Ishikawa (cell line): ENCODE measurements at regions not wholly inside any gene's neighbourhood (a gene's known extent, or its start where the extent isn't known, plus 50 kb on each side); places are given as distances from the start of the nearest gene placed in this dataset.

Source experiments
- CEBPB ChIP-seq: IDR thresholded peaks from 2 replicates; pipeline ENCODE4 v1.6.1; 2012
- EP300 ChIP-seq: IDR thresholded peaks from 2 replicates; pipeline ENCODE4 v1.6.1; 2012; ENCODE audit warnings: borderline replicate concordance
- FOXM1 ChIP-seq: IDR thresholded peaks from 2 replicates; pipeline ENCODE4 v1.6.1; 2012; ENCODE audit warnings: low read depth, borderline replicate concordance
- MAX ChIP-seq: IDR thresholded peaks from 2 replicates; pipeline ENCODE4 v1.6.1; 2012
- NFIC ChIP-seq: IDR thresholded peaks from 2 replicates; pipeline ENCODE4 v1.6.1; 2012
- RAD21 ChIP-seq: IDR thresholded peaks from 2 replicates; pipeline ENCODE4 v1.6.1; 2012; ENCODE audit warnings: low read depth
- REST ChIP-seq: IDR thresholded peaks from 2 replicates; pipeline ENCODE4 v1.6.1; 2012; ENCODE audit warnings: low read depth, mild to moderate bottlenecking
- TAF1 ChIP-seq: IDR thresholded peaks from 2 replicates; pipeline ENCODE4 v1.6.1; 2012; ENCODE audit warnings: low read depth, mild to moderate bottlenecking
- YY1 ChIP-seq: IDR thresholded peaks from 2 replicates; pipeline ENCODE4 v1.6.1; 2012; ENCODE audit warnings: low read depth

- TF ChIP-seq EP300 (no peak), REST (no peak), CEBPB (no peak), YY1 (no peak), FOXM1 (no peak), NFIC (no peak), MAX (no peak), TAF1 (no peak), RAD21 (no peak)
Observed at GRCh38 chr4:3689576-3690550, 76.3 kb upstream of the ADRA2C start.
